PFSK-1 (cell line): ENCODE measurements at regions not wholly inside any gene's neighbourhood (a gene's known extent, or its start where the extent isn't known, plus 50 kb on each side); places are given as distances from the start of the nearest gene placed in this dataset.

ENCODE experiments used
- FOXP2 ChIP-seq: optimal IDR thresholded peaks from 2 replicates; pipeline ENCODE3; 2011; ENCODE audit warnings: borderline replicate concordance, control low read depth, inconsistent platforms; ENCODE audit not compliant: insufficient read depth; ENCODE audit errors: extremely low read length, extremely low read depth
- POLR2AphosphoS5 ChIP-seq: IDR thresholded peaks from 2 replicates; pipeline ENCODE4 v1.6.1; 2012; ENCODE audit warnings: low read depth, mild to moderate bottlenecking, control low read depth, low read length, moderate library complexity
- REST ChIP-seq, 2 experiments: IDR thresholded peaks; 2 replicates each; pipeline versions ENCODE4 v1.6.1 to v1.8.0; 2011 to 2012; ENCODE audit warnings: low read depth in 2 of 2, low read length in 2 of 2, control low read depth in 1 of 2, inconsistent platforms in 1 of 2, mild to moderate bottlenecking in 1 of 2, moderate library complexity in 1 of 2; ENCODE audit not compliant: insufficient read depth in 1 of 2
- SIN3A ChIP-seq: IDR thresholded peaks from 2 replicates; pipeline ENCODE4 v1.6.1; 2012; ENCODE audit warnings: mild to moderate bottlenecking, low read length, moderate library complexity, borderline replicate concordance; ENCODE audit not compliant: insufficient read depth
- TAF1 ChIP-seq: IDR thresholded peaks from 2 replicates; pipeline ENCODE4 v1.6.1; 2012; ENCODE audit warnings: low read length, control low read depth, borderline replicate concordance; ENCODE audit not compliant: insufficient read depth

GRCh38 chr5:2353211-2353610 lies 398.3 kb downstream of the IRX2 start:
- TF ChIP-seq FOXP2 (no peak), POLR2AphosphoS5 (no peak), SIN3A (no peak), REST (IDR thresholded peaks at IDR 0.05; ENCODE audit: insufficient read depth in 1 of 2, low read depth in 2 of 2, low read length in 2 of 2) (no peak)

- no peak for TF ChIP-seq REST (IDR thresholded peaks at IDR 0.05; ENCODE audit: insufficient read depth in 1 of 2, low read depth in 2 of 2, low read length in 2 of 2)
- no peak for TF ChIP-seq FOXP2
- TF ChIP-seq TAF1 = no peak
- no peak for TF ChIP-seq SIN3A
- TF ChIP-seq POLR2AphosphoS5 = no peak
These were observed 399.2 kb downstream of the IRX2 start for GRCh38 chr5:2352101-2352861.

GRCh38 chr5:2338686-2339085 lies 412.8 kb downstream of the IRX2 start:
- TF ChIP-seq TAF1 (no peak), FOXP2 (no peak)

GRCh38 chr5:2335733-2336515 lies 415.6 kb downstream of the IRX2 start:
- TF ChIP-seq FOXP2 (no peak), REST (IDR thresholded peaks at IDR 0.05; ENCODE audit: insufficient read depth in 1 of 2, low read depth in 2 of 2, low read length in 2 of 2) (no peak), SIN3A (no peak), TAF1 (no peak), POLR2AphosphoS5 (no peak)

GRCh38 chr5:2335125-2335732 lies 416.2 kb downstream of the IRX2 start:
- TF ChIP-seq POLR2AphosphoS5 (no peak), TAF1 (no peak), SIN3A (no peak), FOXP2 (no peak), REST (IDR thresholded peaks at IDR 0.05; ENCODE audit: insufficient read depth in 1 of 2, low read depth in 2 of 2, low read length in 2 of 2) (no peak)
